ENCODE measurements at regions not wholly inside any gene's neighbourhood (a gene's known extent, or its start where the extent isn't known, plus 50 kb on each side); places are given as distances from the start of the nearest gene placed in this dataset.
"Not testable (repeated sequence)": the region's sequence is repeated elsewhere in the genome, so short reads cannot be mapped to it uniquely, and the experiment has no call there.

DNA sequence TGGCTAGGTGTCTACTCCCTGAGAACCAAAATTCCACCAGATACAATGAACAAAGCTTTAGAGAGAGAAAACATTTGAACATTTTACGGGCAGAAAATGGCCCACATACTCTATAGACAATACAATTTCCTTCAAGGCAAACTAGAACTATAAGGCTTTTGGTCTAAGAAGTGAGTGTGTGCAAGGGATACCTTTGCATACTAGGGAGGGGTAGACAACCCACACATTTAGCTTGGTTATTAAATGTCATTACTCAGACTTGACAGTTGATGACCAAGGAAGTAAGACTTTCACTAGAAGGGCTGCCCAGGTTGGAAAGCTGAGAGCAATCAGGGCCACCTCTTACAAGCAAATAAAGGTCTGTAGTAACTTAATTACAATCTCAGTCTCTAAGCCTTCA lies 64.0 kb upstream of the PLEKHM1 start:
- H3K36me3 Mint-ChIP-seq; H3K4me1 Mint-ChIP-seq; POLR2A ChIA-PET; H3K4me3 Mint-ChIP-seq; DNase-seq; H3K27ac Mint-ChIP-seq; H3K9me3 Mint-ChIP-seq; H3K27me3 Mint-ChIP-seq; ATAC-seq (ENCODE audit: low read depth): not testable (repeated sequence)

DNA sequence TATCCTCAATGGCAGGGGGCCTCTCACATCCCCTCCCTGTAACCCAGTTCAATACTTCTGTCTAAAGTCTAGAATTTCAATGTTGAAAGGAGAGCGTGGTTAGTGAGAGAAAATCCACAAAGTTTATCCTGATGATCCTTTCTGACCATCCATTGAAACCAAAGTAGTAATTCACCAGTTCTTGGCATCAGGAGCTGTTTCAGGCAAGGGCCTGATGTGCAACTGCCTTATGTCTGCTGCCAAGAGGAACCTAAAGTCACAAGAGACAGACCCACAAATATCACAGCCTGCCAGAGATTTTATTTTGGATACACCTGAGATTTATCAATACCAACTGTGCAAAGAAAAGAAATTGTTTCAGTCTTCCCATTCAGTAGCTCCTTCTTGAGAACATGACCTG lies 68.3 kb upstream of the PLEKHM1 start:
- not testable (repeated sequence) for ATAC-seq (ENCODE audit: low read depth)

DNA sequence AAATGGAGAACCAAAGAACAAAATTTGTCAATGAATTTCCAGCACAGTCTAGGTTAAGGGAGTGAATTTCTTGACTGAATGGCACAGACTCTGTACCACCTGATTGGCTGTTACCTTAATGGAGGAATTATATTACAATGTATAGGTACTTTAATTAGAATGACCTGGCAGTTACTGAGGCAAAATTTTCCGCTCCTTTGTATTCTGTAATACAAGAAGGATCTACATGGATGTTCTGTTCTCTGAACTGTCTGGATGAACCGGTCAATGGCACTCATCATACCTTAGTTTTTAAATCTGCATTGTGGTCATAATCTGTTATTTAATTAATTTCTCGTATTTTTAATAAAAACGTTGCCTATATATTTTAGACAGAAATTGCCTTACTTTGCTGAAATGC lies 72.3 kb upstream of the PLEKHM1 start:
- POLR2A ChIA-PET; ATAC-seq (ENCODE audit: low read depth); H3K9me3 Mint-ChIP-seq; H3K36me3 Mint-ChIP-seq; H3K27me3 Mint-ChIP-seq; H3K27ac Mint-ChIP-seq; H3K4me3 Mint-ChIP-seq; H3K4me1 Mint-ChIP-seq; DNase-seq: not testable (repeated sequence)

More for the DNA sequence above, 68.3 kb upstream of the PLEKHM1 start:
- H3K27me3 Mint-ChIP-seq, H3K4me3 Mint-ChIP-seq, H3K27ac Mint-ChIP-seq, H3K9me3 Mint-ChIP-seq, H3K4me1 Mint-ChIP-seq, POLR2A ChIA-PET, H3K36me3 Mint-ChIP-seq, DNase-seq: not testable (repeated sequence)

DNA sequence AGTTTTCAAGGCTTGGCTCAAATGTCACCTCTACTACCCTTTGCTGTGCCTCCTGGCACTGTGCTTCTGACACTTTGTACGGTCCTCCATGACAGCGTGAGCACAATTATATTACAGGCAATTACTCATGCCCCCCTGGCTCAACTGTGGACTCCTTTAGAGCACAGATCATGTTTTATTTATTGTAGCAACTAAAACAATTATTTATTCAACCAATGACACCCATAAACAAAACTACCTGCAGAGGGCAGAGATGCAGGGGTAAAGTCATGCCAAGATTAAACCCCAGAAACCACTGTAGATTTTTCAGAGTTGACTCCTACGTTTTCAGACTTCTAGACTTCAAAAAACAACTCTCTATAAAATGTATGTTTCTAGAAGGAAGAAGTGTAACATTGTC lies 72.8 kb upstream of the PLEKHM1 start:
- H3K27me3 Mint-ChIP-seq; H3K27ac Mint-ChIP-seq; H3K4me3 Mint-ChIP-seq; H3K36me3 Mint-ChIP-seq; ATAC-seq (ENCODE audit: low read depth); H3K9me3 Mint-ChIP-seq; H3K4me1 Mint-ChIP-seq; POLR2A ChIA-PET; DNase-seq: not testable (repeated sequence)

DNA sequence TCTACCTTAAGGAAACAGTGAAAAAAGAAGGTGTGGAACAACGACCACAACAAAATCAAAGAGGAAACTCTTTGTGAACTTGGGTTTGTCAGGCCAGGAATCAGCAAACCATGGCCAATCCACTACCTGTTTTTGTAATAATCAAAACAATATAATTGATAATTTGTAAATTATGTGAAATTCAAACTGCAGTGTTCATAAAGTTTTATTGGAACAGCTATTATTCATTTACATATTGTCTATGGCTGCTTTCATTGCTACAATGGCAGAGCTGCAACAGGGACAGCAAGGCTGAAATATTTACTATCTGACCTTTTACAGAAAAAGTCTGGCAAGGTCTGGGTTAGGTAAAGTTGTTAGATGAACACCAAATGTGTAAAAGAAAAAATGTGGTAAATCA lies 77.8 kb upstream of the PLEKHM1 start:
- H3K27me3 Mint-ChIP-seq; H3K4me1 Mint-ChIP-seq; H3K4me3 Mint-ChIP-seq; POLR2A ChIA-PET; H3K9me3 Mint-ChIP-seq; H3K27ac Mint-ChIP-seq; H3K36me3 Mint-ChIP-seq; ATAC-seq (ENCODE audit: low read depth); DNase-seq: not testable (repeated sequence)

DNA sequence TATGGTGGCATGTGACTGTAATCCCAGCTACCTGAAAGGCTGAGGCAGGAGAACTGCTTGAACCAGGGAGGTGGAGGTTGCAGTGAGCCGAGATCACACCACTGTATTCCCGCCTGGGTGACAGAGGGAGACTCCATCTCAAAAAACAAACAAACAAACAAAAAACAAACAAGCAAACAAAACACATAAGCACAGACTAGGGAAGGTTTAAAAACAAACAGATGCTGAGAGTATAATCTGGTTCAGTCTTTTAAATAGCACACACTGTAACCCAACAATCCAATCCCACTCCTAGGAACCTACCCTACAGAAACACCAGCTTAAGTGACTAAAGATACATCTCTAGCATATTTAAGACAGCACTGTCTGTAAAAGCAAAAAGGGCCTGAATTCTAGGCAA lies 82.8 kb upstream of the PLEKHM1 start:
- POLR2A ChIA-PET; H3K9me3 Mint-ChIP-seq; H3K4me3 Mint-ChIP-seq; H3K27me3 Mint-ChIP-seq; DNase-seq; ATAC-seq (ENCODE audit: low read depth); H3K27ac Mint-ChIP-seq: not testable (repeated sequence)
- peaks cover 30% of the 10 kb centered on the region for H3K36me3 Mint-ChIP-seq
- peaks cover 21% of the 10 kb centered on the region for H3K4me1 Mint-ChIP-seq

DNA sequence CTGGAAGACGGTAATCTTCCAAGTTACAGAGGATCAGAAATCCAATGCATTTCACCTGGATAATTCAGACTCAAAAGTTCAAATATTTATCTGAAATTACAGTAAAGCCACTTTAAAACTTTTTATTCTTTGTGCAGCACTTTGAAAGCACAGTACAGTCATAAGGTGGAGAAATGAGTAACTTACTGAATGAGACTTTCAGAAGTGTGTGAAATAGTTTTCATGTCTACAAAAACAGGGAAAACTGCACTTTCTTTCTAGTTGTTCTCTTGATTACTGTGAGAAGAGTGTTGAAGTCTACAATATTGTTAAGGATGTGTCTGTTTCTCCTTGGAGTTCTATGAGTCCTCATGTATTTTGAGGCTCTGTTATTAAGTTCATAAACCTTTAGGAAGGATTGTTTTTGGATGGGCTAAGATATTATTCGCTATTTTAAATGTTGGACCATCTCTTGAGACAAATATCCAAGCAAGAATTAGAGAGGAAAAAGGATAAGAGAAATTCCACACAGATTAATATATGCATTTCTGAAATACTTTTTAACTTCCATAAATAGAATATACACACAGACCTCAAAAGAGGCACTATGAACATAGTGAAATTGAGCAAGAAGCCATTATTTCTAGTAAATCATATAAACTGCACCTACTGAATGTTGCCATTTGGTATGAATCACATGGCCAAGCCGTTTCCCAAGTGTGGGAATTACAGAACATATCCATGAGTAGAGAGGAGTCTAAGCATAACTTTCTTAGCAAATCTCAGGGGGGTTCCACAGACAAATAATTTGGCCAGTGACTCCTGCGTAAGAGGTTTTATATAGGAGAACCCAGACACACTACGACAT lies 83.6 kb upstream of the PLEKHM1 start:
- Mint-ChIP-seq H3K4me3 (no peak overlapping the region), H3K27me3 (no peaks in the 10 kb centered on the region), H3K36me3 (peaks cover 29% of the 10 kb centered on the region), H3K4me1 (peaks cover 26% of the 10 kb centered on the region), H3K9me3 (no peaks in the 10 kb centered on the region), H3K27ac (no peak overlapping the region)
- DNase-seq (no peak), ATAC-seq (ENCODE audit: low read depth) (no peak)
- POLR2A ChIA-PET, result interaction anchor here (0.5 kb wide), 1 partner anchor 13 kb away, joined by 3 read pairs; no protein-coding TSS in a partner anchor

DNA sequence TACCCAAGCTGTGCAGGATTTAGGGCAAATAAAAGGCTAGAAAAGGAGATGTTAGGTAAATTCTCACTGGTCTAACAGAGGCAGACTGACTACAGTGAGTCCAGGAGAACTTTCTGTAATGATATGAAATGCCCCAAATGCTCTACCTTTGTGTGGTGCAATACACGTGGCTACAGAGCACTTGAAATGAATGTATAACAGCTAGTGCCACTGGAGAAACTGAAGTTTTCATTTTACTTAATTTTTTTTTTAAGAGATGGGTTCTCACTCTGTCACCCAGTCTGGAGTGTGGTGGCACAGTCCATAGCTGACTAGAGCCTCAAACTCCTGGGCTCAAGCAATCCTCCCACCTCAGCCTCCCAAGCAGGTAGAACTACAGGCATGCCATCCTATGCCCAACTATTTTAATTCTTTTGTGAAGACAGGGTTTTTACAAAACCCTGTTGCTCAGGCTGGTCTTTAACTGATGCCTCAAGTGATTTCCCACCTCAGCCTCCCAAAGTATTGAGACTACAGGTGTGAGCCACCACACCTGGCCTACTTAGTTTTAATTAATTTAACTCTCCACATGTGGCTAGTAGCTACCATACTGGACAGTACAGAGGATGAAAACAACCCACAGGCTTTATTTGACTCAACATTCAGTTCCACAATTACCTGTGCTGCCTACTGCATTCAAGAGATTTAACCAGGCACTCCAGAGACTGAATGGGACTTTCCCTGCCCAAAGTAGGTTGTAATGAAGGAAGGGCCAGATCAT lies 84.8 kb upstream of the PLEKHM1 start:
- H3K27ac Mint-ChIP-seq, result no peak overlapping the region
- DNase-seq (no peak), ATAC-seq (ENCODE audit: low read depth) (no peak)
- H3K4me1 Mint-ChIP-seq, result peaks cover 35% of the 10 kb centered on the region
- H3K4me3 Mint-ChIP-seq, result no peak overlapping the region
- no peaks in the 10 kb centered on the region for H3K27me3 Mint-ChIP-seq
- peaks cover 35% of the 10 kb centered on the region for H3K36me3 Mint-ChIP-seq
- POLR2A ChIA-PET, result no interaction called here
- no peaks in the 10 kb centered on the region for H3K9me3 Mint-ChIP-seq

DNA sequence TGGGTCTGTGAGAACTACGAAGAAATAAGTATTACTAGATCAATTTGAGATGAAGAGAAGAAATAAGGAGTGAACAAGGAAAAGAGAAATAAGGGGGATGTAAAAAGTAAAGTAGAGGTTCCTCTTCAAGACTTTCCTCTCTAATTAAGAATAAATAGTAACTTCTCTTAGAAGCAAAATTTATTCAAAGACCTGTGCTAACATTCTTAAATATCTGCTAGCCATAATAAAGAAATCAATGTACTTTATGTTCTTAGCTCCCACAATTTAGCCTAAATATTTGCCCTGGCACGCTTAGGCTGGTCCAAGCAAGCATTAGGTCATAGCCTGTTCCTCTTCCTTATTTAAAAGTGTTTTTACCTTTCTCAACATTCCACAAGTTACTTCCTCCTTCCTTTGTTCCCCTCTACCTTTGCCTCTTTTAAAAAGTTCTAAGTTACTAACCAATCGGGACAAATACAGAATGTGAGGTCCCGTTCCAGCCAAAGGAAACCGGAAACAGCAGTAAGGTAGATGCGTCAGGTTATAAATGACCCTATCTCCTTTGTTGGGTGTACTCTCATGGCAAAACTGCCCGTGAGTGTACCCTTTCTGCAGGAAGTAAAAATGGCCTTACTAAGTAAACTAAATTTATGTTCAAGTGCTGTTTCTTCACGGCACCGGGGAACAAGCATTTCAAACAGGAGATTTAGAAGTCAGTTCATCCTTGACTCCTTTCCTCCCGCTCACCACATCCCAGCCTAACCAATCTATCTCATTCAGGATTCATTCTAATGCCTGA lies 86.2 kb upstream of the PLEKHM1 start:
- H3K27ac Mint-ChIP-seq, result not testable (repeated sequence)
- peaks cover 43% of the 10 kb centered on the region for H3K36me3 Mint-ChIP-seq

DNA sequence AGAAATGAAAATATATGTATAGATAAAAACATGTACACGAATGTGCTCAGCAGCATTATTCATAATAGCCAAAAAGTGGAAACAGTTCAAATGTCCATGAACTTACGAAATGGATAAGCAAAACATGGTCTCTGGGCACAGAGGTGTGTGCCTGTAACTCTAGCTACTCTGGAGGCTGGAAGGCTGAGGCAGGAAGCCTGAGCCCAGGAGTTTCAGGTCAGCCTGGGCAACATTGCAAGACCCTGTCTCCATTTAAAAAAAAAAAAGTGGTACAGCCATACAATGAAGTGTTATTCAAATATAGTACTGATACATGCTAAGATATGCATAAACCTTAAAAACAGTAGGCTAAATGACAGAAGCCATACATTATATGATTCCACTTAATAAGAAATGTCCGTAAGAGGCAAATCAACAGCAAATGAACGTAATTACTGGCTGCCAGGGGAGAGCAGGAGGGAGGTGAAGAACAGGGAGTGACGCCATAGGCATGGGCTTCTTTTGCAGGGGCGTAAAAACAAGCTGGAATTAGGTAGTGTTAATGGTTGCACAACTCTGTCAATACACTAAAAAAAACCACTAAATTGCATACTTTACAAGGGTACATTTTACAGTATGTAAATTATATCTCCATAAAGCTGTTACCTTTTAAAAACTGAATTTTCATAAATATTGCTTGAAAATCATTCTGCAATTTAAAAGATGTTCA lies 87.2 kb upstream of the PLEKHM1 start:
- no peaks in the 10 kb centered on the region for H3K27me3 Mint-ChIP-seq
- POLR2A ChIA-PET, result no interaction called here
- H3K9me3 Mint-ChIP-seq, result no peaks in the 10 kb centered on the region
- H3K4me1 Mint-ChIP-seq, result peaks cover 43% of the 10 kb centered on the region
- ATAC-seq (ENCODE audit: low read depth), result no peak
- H3K4me3 Mint-ChIP-seq, result no peak overlapping the region
- H3K36me3 Mint-ChIP-seq, result peaks cover 52% of the 10 kb centered on the region
- no peak for DNase-seq
- H3K27ac Mint-ChIP-seq, result no peak overlapping the region

More for the DNA sequence above, 86.2 kb upstream of the PLEKHM1 start:
- H3K9me3 Mint-ChIP-seq; POLR2A ChIA-PET; DNase-seq; H3K4me3 Mint-ChIP-seq; H3K27me3 Mint-ChIP-seq; ATAC-seq (ENCODE audit: low read depth): not testable (repeated sequence)
- peaks cover 40% of the 10 kb centered on the region for H3K4me1 Mint-ChIP-seq

DNA sequence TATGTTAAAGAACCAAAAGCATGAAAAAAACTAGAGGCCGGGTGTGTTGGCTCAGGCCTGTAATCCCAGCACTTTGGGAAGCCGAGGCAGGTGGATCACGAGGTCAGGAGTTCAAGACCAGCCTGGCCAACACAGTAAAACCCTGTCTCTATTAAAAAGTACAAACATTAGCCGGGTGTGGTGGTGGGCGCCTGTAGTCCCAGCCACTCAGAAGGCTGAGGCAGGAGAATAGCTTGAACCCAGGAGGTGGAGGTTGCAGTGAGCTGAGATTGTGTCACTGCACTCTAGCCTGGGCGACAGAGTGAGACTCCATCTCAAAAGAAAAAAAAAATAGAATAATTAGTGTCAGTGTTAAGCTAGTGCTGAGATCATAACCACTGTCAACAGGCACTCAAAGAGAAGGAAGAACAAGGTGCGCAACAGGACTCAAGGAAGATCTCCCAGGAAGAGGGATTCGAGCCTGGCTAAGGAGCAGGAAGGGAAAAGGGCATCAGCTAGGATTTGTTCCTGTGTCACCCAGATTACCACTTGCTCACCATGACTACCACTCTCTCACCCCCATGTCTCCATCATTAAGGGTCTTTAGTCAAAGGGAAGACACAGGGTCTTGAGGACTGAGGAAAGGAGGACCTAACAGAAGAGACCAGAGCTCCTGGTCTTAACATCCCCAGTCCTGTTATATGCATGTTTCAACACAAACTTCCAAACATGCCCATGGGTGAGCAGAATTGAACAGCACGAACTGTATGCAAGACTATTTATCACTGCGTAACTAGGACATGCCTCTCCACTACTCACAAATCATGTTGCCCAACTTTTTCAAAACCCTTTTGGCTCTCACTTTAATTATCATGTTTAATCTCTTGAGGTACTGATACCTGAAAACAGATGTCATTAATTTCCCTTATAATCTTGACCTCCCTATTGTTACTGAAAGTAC lies 88.3 kb upstream of the PLEKHM1 start:
- ATAC-seq (ENCODE audit: low read depth), result no peak
- Mint-ChIP-seq H3K9me3 (no peaks in the 10 kb centered on the region), H3K27ac (no peak overlapping the region), H3K4me1 (peaks cover 48% of the 10 kb centered on the region), H3K36me3 (peaks cover 48% of the 10 kb centered on the region), H3K27me3 (no peaks in the 10 kb centered on the region), H3K4me3 (no peak overlapping the region)
- no peak for DNase-seq
- POLR2A ChIA-PET, result no interaction called here

Measured in activated naive CD8-positive, alpha-beta T cell treated with anti-CD3 and anti-CD28 coated beads, Interleukin-2, amount 10 ng/mL, durations not matched to agents 7 days and 5 days (primary cell).